PC-9 (cell line): ENCODE measurements at regions not wholly inside any gene's neighbourhood (a gene's known extent, or its start where the extent isn't known, plus 50 kb on each side); places are given as distances from the start of the nearest gene placed in this dataset.

Source experiments
- BruUV-seq: library from RNA; stranded (reverse); fragments of 400-500 nt; replicated peaks from 2 replicates; lab custom pipeline; 2021; lab: Mats Ljungman, UMichigan
- CTCF ChIA-PET: fragments of 300-600 bp; sonication (Branson Sonifier 250); formaldehyde crosslinking; loops from one replicate; lab custom pipeline; 2022; ENCODE audit warnings: antibody characterized with exemption; lab: Charles Lee
- POLR2A ChIA-PET: fragments of 300-600 bp; sonication (Branson Sonifier 250); formaldehyde crosslinking; loops from one replicate; lab custom pipeline; 2022; ENCODE audit warnings: antibody characterized with exemption; ENCODE audit not compliant: unreplicated experiment; lab: Charles Lee
- DNase-seq, 2 experiments: peaks; one replicate each; pipeline versions ENCODE4 v3.0.0 to v3.0.0-alpha.2; 2015 to 2022; ENCODE audit warnings: mixed read lengths in 1 of 2
- H2AFZ ChIP-seq: fragments of 200-600 bp; sonication (generic); 2 replicates; pipeline ENCODE4 v1.8.1; 2017; ENCODE audit warnings: antibody characterized with exemption
- H3F3A ChIP-seq: fragments of 200-600 bp; sonication (generic); 2 replicates; pipeline ENCODE4 v1.8.1; 2017; ENCODE audit warnings: antibody characterized with exemption, mild to moderate bottlenecking, low read depth; ENCODE audit not compliant: insufficient read depth
- H3K27ac ChIP-seq: fragments of 200-600 bp; sonication (generic); 2 replicates; pipeline ENCODE4 v1.6.1; 2016; ENCODE audit warnings: mixed run types
- H3K27me3 ChIP-seq: fragments of 200-600 bp; sonication (generic); 2 replicates; pipeline ENCODE4 v1.6.1; 2016; ENCODE audit warnings: low read depth, mixed run types; ENCODE audit not compliant: insufficient read depth
- H3K36me3 ChIP-seq: fragments of 200-600 bp; sonication (generic); 2 replicates; pipeline ENCODE4 v1.6.1; 2016; ENCODE audit warnings: low read depth, mixed run types
- H3K4me1 ChIP-seq: fragments of 200-600 bp; sonication (generic); replicated peaks from 2 replicates; pipeline ENCODE4 v1.6.1; 2016; ENCODE audit warnings: mixed run types; ENCODE audit not compliant: insufficient read depth
- H3K4me2 ChIP-seq: fragments of 200-600 bp; sonication (generic); 2 replicates; pipeline ENCODE4 v1.6.1; 2017; ENCODE audit warnings: mixed run types
- H3K4me3 ChIP-seq: fragments of 200-600 bp; sonication (generic); 2 replicates; pipeline ENCODE4 v1.6.1; 2016; ENCODE audit warnings: mixed run types
- H3K79me2 ChIP-seq: fragments of 200-600 bp; sonication (generic); 2 replicates; pipeline ENCODE4 v1.6.1; 2017; ENCODE audit warnings: low read depth, mixed run types
- H3K9me2 ChIP-seq: fragments of 200-600 bp; sonication (generic); 2 replicates; pipeline ENCODE4 v1.8.1; 2017; ENCODE audit warnings: mild to moderate bottlenecking; ENCODE audit not compliant: insufficient read depth
- H3K9me3 ChIP-seq: fragments of 200-600 bp; sonication (generic); 2 replicates; pipeline ENCODE4 v1.8.1; 2016; ENCODE audit warnings: low read depth; ENCODE audit not compliant: insufficient read depth
- H4K20me1 ChIP-seq: fragments of 200-600 bp; sonication (generic); 2 replicates; pipeline ENCODE4 v1.8.1; 2017; ENCODE audit not compliant: insufficient read depth
- EZH2 ChIP-seq: fragments of 200-600 bp; sonication (generic); IDR thresholded peaks from 2 replicates; pipeline ENCODE4 v1.8.0; 2017; ENCODE audit warnings: antibody characterized with exemption, low read depth
- intact Hi-C: fragments of 100-400 bp; cut with micrococcal nuclease; formaldehyde crosslinking; loops from one replicate; pipeline ENCODE4 v1.10.0; 2022; ENCODE audit not compliant: unreplicated experiment
- TF ChIP-seq, protein P1 (sequence below): fragments of 200-600 bp; sonication (generic); conservative IDR thresholded peaks from 2 replicates; pipeline ENCODE4 v1.6.1; 2017; ENCODE audit warnings: mixed run types, antibody characterized with exemption, mild to moderate bottlenecking, moderate library complexity

DNA sequence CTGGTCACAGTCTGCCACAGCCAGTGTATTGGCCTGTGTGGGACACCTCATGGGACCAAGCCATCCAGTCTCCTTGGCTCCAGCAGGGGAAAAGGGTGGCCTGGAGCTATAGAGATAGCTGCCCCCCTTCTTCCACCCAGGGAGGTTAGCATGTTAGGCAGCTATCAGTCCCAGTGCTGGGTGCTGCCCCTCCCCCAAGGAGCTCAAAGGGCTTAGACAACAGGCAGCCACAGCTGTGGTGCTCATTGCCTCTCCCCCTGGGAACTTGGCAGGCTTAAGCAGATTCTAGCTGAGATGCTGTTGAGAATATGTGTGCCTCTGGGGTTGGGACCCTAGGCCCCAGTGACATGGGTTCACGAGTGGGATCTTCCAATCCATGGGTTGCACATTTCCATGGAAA lies 226.0 kb upstream of the PTGER4 start:
- Histone ChIP-seq H3K4me2 (no peak overlapping the region), H3K36me3 (no peaks in the 10 kb centered on the region), H4K20me1 (no peaks in the 10 kb centered on the region), H3F3A (no peaks in the 10 kb centered on the region), H2AFZ (no peak overlapping the region), H3K79me2 (no peaks in the 10 kb centered on the region), H3K27me3 (no peaks in the 10 kb centered on the region), H3K4me1 (no peaks in the 10 kb centered on the region), H3K27ac (no peak overlapping the region), H3K9me2 (no peaks in the 10 kb centered on the region), H3K4me3 (no peak overlapping the region), H3K9me3 (peaks cover 10% of the 10 kb centered on the region; the same call in 1 of the 2 replicates)
- BruUV-seq, result no TSS peak
- DNase-seq, result peak in 1 of 2 experiments; percentile 16
- TF ChIP-seq, protein P1, sequence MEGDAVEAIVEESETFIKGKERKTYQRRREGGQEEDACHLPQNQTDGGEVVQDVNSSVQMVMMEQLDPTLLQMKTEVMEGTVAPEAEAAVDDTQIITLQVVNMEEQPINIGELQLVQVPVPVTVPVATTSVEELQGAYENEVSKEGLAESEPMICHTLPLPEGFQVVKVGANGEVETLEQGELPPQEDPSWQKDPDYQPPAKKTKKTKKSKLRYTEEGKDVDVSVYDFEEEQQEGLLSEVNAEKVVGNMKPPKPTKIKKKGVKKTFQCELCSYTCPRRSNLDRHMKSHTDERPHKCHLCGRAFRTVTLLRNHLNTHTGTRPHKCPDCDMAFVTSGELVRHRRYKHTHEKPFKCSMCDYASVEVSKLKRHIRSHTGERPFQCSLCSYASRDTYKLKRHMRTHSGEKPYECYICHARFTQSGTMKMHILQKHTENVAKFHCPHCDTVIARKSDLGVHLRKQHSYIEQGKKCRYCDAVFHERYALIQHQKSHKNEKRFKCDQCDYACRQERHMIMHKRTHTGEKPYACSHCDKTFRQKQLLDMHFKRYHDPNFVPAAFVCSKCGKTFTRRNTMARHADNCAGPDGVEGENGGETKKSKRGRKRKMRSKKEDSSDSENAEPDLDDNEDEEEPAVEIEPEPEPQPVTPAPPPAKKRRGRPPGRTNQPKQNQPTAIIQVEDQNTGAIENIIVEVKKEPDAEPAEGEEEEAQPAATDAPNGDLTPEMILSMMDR, result no peak
- no peak for TF ChIP-seq EZH2
- POLR2A ChIA-PET, result interaction anchor here (0.6 kb wide), 1 partner anchor 732 kb away, joined by 3 read pairs; no protein-coding TSS in a partner anchor
- CTCF ChIA-PET, result no interaction called here
- intact Hi-C loops, result no loop called here

DNA sequence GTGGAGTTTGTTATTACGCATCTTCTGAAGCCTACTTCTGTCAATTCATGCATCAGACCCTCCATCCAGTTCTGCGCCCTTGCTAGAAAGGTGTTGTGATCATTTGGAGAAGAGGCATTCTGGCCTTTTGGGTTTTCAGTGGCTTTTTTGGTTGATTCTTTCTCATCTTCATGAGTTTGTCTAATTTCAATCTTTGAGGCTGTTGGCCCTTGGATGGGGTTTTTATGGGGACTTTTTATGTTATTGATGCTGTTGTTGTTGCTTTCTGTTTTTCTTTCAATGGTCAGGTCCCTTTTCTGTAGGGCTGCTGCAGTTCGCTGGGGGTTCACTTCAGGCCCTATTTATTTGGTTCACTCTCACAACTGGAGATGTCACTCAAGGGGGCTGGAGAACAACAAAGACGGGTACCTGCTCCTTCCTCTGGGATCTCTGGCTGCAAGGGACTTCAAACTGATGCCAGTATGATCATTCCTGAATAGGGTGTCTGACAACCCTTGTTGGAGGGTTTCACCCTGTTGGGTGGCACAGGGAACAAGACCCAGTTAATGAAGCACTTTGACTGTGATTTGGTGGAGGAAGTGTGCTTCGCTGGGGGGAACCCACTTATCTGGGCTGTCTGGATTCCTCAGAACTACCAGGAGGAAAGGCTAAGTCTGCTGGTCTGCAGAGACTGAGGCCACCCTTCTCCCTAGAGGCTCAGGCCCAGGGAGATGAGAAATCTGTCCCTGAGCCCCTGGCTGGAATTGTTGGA lies 226.7 kb upstream of the PTGER4 start:
- Histone ChIP-seq H3K9me2 (no peaks in the 10 kb centered on the region), H4K20me1 (no peaks in the 10 kb centered on the region), H2AFZ (no peak overlapping the region), H3F3A (no peaks in the 10 kb centered on the region), H3K36me3 (no peaks in the 10 kb centered on the region), H3K79me2 (no peaks in the 10 kb centered on the region), H3K4me2 (no peak overlapping the region), H3K9me3 (peaks cover 10% of the 10 kb centered on the region; the same call in 1 of the 2 replicates), H3K4me1 (no peaks in the 10 kb centered on the region), H3K27me3 (no peaks in the 10 kb centered on the region), H3K27ac (no peak overlapping the region), H3K4me3 (no peak overlapping the region)
- ChIA-PET CTCF (no interaction called here), POLR2A (interaction anchor here (0.6 kb wide), 1 partner anchor 732 kb away, joined by 3 read pairs; no protein-coding TSS in a partner anchor)
- intact Hi-C loops, result no loop called here
- no peak for TF ChIP-seq EZH2
- TF ChIP-seq, protein P1, result no peak
- no TSS peak for BruUV-seq
- peak in 1 of 2 experiments; percentile 33 for DNase-seq

DNA sequence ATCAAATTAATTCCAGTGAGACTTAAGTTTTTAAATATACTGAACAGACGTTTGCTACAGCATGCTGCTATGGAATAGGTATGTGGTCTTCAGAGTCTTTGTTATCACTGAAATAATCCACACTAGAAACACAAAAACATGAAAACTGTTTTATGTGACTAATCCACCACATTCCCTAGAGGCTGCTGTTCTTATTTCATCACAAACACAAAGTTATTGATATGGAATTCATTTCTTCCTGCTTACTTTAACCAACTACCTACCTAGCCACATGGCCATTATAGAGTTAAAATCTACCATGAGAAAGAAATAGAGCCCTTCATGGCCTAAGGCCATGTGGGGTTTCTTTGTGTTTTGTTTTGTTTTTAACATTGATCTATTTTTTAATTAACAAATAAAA lies 232.3 kb upstream of the PTGER4 start:
- Histone ChIP-seq H3K4me1 (peaks cover 9% of the 10 kb centered on the region; the same call in 1 of the 2 replicates), H3F3A (no peaks in the 10 kb centered on the region), H3K27ac (no peak overlapping the region), H4K20me1 (no peaks in the 10 kb centered on the region), H3K9me2 (peaks cover 1% of the 10 kb centered on the region; the same call in 1 of the 2 replicates), H3K36me3 (peaks cover 4% of the 10 kb centered on the region; the same call in 1 of the 2 replicates), H3K4me3 (no peak overlapping the region), H3K4me2 (no peak overlapping the region), H3K9me3 (peaks cover 16% of the 10 kb centered on the region), H2AFZ (no peak overlapping the region), H3K79me2 (no peaks in the 10 kb centered on the region), H3K27me3 (no peaks in the 10 kb centered on the region)
- peak in 1 of 2 experiments; percentile 31 for DNase-seq
- BruUV-seq, result no TSS peak
- TF ChIP-seq EZH2, result no peak
- TF ChIP-seq, protein P1, result no peak
- POLR2A ChIA-PET, result no interaction called here
- CTCF ChIA-PET, result no interaction called here
- intact Hi-C loops, result no loop called here
